H1 (cell line): ENCODE measurements at regions not wholly inside any gene's neighbourhood (a gene's known extent, or its start where the extent isn't known, plus 50 kb on each side); places are given as distances from the start of the nearest gene placed in this dataset.

Experiments
- BCL11A ChIP-seq, 2 experiments: IDR thresholded peaks; one replicate each; pipeline ENCODE4 v1.6.1; 2011; ENCODE audit warnings: low read depth in 2 of 2, low read length in 2 of 2, mild to moderate bottlenecking in 2 of 2
- CTCF ChIP-seq, 3 experiments: IDR thresholded peaks; 1 replicate in 2 of 3; 2 replicates in 1 of 3; pipeline versions ENCODE4 v1.5.1 to v1.6.1; 2011; ENCODE audit warnings: low read length in 3 of 3, mild to moderate bottlenecking in 3 of 3, inconsistent platforms in 2 of 3, low read depth in 1 of 3, moderate library complexity in 1 of 3; ENCODE audit not compliant: insufficient read depth in 1 of 3; ENCODE audit errors: control extremely low read depth in 1 of 3
- KDM1A ChIP-seq: fragments of 200-600, 300-600 bp; sonication (generic); IDR thresholded peaks from 2 replicates; pipeline ENCODE4 v1.7.1; 2016; ENCODE audit warnings: mild to moderate bottlenecking, low read length, borderline replicate concordance
- POLR2AphosphoS5 ChIP-seq: IDR thresholded peaks from 2 replicates; pipeline ENCODE4 v1.6.1; 2011; ENCODE audit warnings: low read depth, low read length
- TAF7 ChIP-seq: optimal IDR thresholded peaks from 2 replicates; pipeline ENCODE3; 2011; ENCODE audit warnings: low read depth, mild to moderate bottlenecking, inconsistent platforms, low read length, moderate library complexity, borderline replicate concordance
- TF ChIP-seq, protein P1 (sequence below): IDR thresholded peaks from 2 replicates; pipeline ENCODE4 v1.6.1; 2012; ENCODE audit warnings: low read length, inconsistent platforms
- TF ChIP-seq, protein P2 (sequence below): IDR thresholded peaks from 2 replicates; pipeline ENCODE4 v1.6.1; 2011; ENCODE audit warnings: low read depth, mild to moderate bottlenecking, low read length; ENCODE audit not compliant: insufficient read depth

DNA sequence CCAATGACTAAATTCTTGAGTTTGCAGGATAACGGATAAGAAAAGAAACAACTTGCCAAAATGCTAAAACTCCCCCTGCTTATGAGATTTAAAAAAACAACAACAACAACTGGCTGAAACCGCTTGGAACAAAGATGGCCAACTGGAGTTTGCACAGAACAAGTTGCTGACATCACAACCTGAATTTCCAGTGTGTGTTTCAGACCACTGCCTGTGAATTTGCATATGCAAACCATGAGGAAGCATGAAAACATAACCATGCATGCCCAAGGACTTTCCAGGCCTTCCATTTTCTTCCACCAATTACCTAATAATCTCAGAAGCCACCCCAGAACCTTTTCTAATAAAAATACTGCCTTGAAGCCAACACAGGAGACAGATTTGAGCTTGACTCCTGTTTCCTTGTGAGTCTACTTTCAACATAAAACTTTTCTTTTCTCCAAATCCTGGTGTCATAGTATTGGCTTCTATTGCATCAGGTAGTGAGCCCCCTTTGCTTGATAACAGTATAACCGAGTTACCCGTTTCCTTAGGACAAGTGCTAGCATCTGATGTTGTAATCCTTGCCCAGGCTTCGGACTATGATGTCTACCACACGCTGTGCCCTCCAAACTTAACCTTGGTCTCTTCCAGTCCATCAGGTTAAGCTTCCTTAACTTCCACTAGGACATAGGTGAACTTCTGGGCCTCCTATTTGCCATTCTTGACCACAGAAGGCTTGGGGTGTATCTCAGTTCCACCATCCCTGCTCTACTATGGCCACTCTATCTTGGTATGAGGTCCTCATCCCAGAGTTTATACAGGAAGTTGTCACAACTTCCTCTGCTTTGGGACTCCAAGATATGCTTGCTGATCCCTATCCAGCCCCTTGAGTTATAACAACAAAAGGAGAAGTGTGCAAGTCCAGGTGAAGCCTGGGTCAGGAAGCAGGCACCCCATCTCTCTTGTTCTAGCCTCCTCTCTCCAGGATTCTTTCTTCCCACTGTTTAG, 385.5 kb upstream of the INTU start (continued):
- TF ChIP-seq KDM1A (no peak), POLR2AphosphoS5 (no peak), CTCF (IDR thresholded peaks at IDR 0.05; ENCODE audit: control extremely low read depth in 1 of 3, insufficient read depth in 1 of 3, low read depth in 1 of 3, low read length in 3 of 3) (no peak), BCL11A (IDR thresholded peaks at IDR 0.05; ENCODE audit: low read depth in 2 of 2, low read length in 2 of 2) (no peak), TAF7 (no peak)
- TF ChIP-seq, protein P1, sequence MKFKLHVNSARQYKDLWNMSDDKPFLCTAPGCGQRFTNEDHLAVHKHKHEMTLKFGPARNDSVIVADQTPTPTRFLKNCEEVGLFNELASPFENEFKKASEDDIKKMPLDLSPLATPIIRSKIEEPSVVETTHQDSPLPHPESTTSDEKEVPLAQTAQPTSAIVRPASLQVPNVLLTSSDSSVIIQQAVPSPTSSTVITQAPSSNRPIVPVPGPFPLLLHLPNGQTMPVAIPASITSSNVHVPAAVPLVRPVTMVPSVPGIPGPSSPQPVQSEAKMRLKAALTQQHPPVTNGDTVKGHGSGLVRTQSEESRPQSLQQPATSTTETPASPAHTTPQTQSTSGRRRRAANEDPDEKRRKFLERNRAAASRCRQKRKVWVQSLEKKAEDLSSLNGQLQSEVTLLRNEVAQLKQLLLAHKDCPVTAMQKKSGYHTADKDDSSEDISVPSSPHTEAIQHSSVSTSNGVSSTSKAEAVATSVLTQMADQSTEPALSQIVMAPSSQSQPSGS, result no peak
- TF ChIP-seq, protein P2, sequence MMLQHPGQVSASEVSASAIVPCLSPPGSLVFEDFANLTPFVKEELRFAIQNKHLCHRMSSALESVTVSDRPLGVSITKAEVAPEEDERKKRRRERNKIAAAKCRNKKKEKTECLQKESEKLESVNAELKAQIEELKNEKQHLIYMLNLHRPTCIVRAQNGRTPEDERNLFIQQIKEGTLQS, result no peak
- TF ChIP-seq, all 59 proteins: peak for 0
